ENCODE measurements at regions not wholly inside any gene's neighbourhood (a gene's known extent, or its start where the extent isn't known, plus 50 kb on each side); places are given as distances from the start of the nearest gene placed in this dataset.
"Not testable (repeated sequence)": the region's sequence is repeated elsewhere in the genome, so short reads cannot be mapped to it uniquely, and the experiment has no call there.

DNA sequence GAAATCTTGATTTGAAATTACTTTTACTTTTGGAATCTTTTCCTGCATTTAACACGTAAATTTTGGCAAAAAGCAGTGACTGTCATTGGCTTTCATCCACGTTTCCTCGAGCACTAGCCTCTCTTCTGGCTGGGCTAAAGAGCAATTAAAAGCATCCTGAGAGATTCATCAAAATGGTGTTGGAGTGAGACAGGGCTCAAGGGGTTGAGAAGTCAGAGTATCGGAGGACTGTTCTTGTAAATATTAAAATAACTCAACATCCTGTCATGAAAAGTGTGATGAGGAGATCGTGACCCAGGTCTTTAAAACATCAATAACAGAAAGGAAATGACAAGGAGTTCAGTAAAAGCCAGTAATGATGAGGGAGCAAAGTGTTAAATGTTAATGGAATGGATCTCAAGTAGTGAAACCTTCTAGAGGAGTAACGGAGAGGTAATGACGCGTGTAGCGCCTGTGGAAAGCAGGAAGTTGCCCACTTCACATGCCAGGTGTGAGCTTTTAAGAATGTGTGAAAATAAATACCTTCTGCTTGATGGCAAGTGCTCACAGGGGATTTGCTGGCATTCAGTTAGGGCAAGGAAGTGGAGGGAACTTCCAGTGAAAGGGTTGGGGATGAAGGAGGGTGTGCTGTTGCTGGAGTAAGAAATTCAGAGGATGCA is 754.4 kb downstream of the ADCYAP1 start:
- Histone ChIP-seq H3K9me3 (no peaks in the 10 kb centered on the region), H3K27ac (no peak overlapping the region), H3K36me3 (no peaks in the 10 kb centered on the region), H3K27me3 (no peaks in the 10 kb centered on the region), H3K4me1 (no peaks in the 10 kb centered on the region), H3K4me3 (no peak overlapping the region)
- intact Hi-C loops (cut with DNase I; ENCODE audit: low total_unique reads) = no loop called here
- no peak for DNase-seq (ENCODE audit: low spot score in 2 of 2)
- TF ChIP-seq CTCF (IDR thresholded peaks at IDR 0.05) = no peak
- TF ChIP-seq POLR2AphosphoS5 (IDR thresholded peaks at IDR 0.05) = no peak
- no peak for TF ChIP-seq POLR2A (IDR thresholded peaks at IDR 0.05)

- Histone ChIP-seq H3K9me3 (no peaks in the 10 kb centered on the region), H3K27ac (no peak overlapping the region), H3K27me3 (no peaks in the 10 kb centered on the region), H3K4me3 (no peak overlapping the region), H3K36me3 (no peaks in the 10 kb centered on the region), H3K4me1 (no peaks in the 10 kb centered on the region)
- intact Hi-C loops (cut with DNase I; ENCODE audit: low total_unique reads) = no loop called here
- TF ChIP-seq POLR2A (IDR thresholded peaks at IDR 0.05) (no peak), POLR2AphosphoS5 (IDR thresholded peaks at IDR 0.05) (no peak), CTCF (IDR thresholded peaks at IDR 0.05) (peak in 2 of 3 donors; percentile 23 to 28)
- no peak for DNase-seq (ENCODE audit: low spot score in 2 of 2)
Observed at GRCh38 chr18:1663879-1664705, 759.4 kb downstream of the ADCYAP1 start.

DNA sequence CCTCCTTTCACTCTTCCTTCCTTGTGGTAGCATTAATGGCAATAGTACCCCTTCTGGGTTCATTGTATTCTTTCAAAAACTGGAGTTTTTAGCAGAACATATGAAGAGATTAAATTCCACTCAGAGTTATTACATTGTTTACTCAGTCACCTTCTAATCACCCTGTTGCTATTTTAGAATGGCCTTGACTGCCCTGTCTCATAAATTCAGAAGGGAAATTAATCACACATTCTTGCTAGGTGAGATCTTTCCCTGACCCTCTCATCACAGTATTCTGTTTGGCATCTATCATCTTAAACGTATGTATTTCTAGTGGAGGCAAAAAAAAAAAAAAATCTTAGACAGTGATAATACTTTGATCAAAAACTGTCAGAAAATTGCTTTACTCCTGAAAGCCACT is 760.4 kb downstream of the ADCYAP1 start:
- no peak overlapping the region for H3K4me3 ChIP-seq
- intact Hi-C loops (cut with DNase I; ENCODE audit: low total_unique reads) = no loop called here
- no peaks in the 10 kb centered on the region for H3K36me3 ChIP-seq
- H3K4me1 ChIP-seq = no peaks in the 10 kb centered on the region
- TF ChIP-seq CTCF (IDR thresholded peaks at IDR 0.05) (no peak), POLR2AphosphoS5 (IDR thresholded peaks at IDR 0.05) (no peak), POLR2A (IDR thresholded peaks at IDR 0.05) (no peak)
- no peak overlapping the region for H3K27ac ChIP-seq
- H3K9me3 ChIP-seq = no peaks in the 10 kb centered on the region
- no peak for DNase-seq (ENCODE audit: low spot score in 2 of 2)
- no peaks in the 10 kb centered on the region for H3K27me3 ChIP-seq

DNA sequence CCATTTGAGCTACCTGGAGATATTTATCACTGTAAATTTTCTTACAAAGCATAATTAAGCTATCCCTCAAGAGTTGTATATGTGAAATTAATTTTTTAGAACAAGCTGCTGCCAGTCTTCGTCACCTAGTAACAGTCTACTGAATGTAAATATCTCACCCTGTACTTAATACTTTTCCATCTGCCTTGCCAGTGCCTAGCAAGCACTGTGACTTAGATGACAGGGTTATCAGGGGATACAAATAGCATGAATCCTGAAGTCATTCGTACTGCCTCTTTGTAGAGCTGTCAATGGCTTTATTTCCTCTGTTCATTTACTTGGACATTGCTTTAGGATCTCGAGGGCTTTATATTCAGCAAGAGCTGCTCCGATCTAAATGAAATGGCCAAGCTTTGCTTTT is 763.6 kb downstream of the ADCYAP1 start:
- peaks cover 0 to 5% of the 10 kb centered on the region in 2 donors for H3K9me3 ChIP-seq
- H3K4me3 ChIP-seq = no peak overlapping the region
- intact Hi-C loops (cut with DNase I; ENCODE audit: low total_unique reads) = no loop called here
- H3K36me3 ChIP-seq = no peaks in the 10 kb centered on the region
- DNase-seq (ENCODE audit: low spot score in 2 of 2) = no peak
- H3K27ac ChIP-seq = no peak overlapping the region
- no peaks in the 10 kb centered on the region for H3K4me1 ChIP-seq
- TF ChIP-seq POLR2AphosphoS5 (IDR thresholded peaks at IDR 0.05) = no peak
- no peak for TF ChIP-seq CTCF (IDR thresholded peaks at IDR 0.05)
- no peak for TF ChIP-seq POLR2A (IDR thresholded peaks at IDR 0.05)
- H3K27me3 ChIP-seq = no peaks in the 10 kb centered on the region

- H3K9me3 ChIP-seq; H3K4me1 ChIP-seq; H3K4me3 ChIP-seq; H3K27me3 ChIP-seq; H3K27ac ChIP-seq; intact Hi-C loops (cut with DNase I; ENCODE audit: low total_unique reads); DNase-seq (ENCODE audit: low spot score in 2 of 2); H3K36me3 ChIP-seq: not testable (repeated sequence)
Observed at GRCh38 chr18:1671710-1672109, 767.0 kb downstream of the ADCYAP1 start.

Measured in breast epithelium (tissue), 4 donors.